HG03342 (cell line): ENCODE measurements at regions not wholly inside any gene's neighbourhood (a gene's known extent, or its start where the extent isn't known, plus 50 kb on each side); places are given as distances from the start of the nearest gene placed in this dataset.

Source experiments
- ATAC-seq: cut with Tn5 transposase; IDR thresholded peaks from one replicate; pipeline ENCODE4 v1.9.1; 2021; ENCODE audit warnings: mild to moderate bottlenecking, moderate library complexity; ENCODE audit not compliant: unreplicated experiment

DNA sequence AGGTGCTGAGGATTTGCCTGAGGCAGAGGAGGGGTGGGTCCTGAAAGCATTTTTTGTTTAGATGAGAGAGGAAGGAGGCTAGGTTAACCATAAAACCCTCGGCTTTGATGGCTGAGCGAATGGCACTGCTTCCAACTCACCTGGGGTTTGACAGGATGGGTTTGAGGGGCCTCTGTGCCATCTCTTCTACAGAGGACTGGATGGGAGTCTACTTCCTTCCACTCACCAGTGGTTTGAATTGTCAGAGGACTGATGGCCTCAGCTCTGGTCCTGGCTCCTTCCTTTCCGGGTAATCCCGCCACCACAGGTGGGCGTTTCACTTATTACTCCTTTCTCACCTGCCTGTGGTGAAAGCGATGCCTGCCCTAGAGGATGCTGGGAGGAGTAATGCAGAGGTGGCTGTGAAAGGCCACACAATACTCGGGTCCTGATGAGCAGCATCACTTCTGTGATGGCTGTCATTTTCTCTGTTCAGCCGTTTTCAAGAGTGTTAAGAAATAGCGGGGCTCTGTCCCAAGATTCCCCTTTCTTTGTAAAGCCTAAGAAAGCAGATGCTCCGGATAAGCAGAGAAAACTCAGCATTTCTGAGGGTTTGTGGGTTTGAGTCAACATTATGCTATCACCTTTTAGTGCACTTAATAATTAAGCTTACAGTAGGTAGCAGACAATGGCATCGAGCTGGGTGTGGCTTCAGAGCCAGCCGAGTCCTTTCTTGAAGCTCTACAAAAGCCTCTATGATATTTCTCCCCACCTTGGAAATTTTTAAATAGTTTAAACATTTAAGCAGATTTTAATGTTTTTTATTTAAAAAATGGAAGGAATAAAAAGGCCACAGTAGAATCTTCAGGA, 220.7 kb downstream of the HLX start:
- no peak for ATAC-seq

DNA sequence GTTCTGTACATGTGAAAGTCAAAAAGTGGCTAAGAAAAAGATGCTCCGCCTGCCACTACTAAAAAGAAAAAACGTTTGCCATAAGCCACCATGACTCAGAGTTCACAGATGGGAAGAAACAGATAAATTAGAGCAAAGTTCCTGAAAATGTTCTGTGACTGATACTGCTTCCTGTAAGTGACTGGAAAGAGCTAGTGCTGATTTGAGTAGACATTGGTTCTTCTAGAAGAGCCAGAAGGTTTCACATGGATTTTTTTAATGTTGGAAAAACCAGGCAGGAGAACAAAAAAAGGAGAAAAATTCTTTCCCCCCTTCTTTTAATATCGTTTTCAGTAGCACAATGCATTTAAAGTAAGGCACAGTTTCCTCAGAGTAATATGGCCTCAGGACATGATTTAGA, 221.4 kb downstream of the HLX start:
- ATAC-seq, result no peak

GRCh38 chr1:221101807-221102605, 222.8 kb downstream of the HLX start:
- no peak for ATAC-seq

GRCh38 chr1:221104596-221104995, 225.4 kb downstream of the HLX start:
- no peak for ATAC-seq

GRCh38 chr1:221105578-221105977, 226.3 kb downstream of the HLX start:
- no peak for ATAC-seq

DNA sequence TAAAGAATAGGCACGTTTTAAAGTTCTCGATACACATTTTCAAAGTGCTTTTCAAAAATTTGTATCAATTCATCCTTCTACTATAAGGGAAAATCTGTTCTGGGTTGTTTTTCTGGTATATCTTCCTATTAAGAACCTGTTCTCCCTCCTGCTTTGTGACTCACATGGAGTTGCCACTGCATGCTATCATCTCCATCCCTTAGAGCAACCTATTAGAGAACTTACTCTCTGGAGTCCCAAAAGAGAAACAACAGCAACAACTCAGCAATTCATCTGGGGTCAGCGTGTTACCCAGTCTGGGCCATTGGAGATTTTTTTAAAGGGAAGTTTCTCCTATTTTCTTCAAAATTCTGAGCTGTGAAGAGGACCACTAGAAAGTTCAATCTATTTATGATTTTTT, 227.4 kb downstream of the HLX start:
- ATAC-seq, result no peak

GRCh38 chr1:221109930-221110329, 230.7 kb downstream of the HLX start:
- no peak for ATAC-seq

DNA sequence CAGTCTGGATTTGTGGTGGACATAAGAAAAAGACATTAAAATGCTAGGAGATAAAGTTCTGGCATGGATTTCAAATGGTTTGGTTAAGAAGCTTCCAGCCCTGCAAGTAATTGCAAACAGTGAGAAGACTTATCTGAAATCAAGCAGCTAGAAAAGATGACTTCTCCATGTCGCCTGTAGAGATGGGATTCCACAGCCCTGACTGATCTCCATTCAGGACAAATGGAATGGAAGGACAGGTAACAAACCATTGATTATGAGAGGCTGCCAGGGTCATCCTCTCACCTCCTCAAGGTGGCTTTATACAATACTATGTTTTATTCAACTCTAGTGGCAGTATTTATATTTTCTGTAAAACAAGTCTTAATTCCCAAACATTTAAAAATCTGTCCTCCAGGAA, 237.9 kb downstream of the HLX start:
- ATAC-seq, result no peak

DNA sequence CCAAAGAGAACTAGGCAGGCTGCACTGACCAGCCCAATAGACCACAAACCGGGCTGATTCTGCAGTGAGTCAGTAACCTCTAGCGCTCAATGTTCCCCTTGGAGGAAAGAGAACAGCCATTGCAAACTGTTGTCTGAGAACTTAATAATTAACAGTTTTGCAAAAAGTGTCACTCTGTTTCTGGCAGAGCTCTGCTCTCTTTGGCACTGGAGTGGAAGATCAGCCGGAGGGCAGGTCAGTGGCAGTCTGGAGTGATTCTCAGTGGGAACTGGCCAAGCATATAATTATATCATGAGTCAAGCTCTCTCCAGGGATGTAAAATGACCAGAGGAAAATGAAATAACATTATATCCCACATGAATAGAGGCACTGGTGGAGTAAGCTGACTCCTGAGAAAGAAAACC, 238.3 kb downstream of the HLX start:
- ATAC-seq, result no peak

- ATAC-seq, result no peak
Measured at GRCh38 chr1:221118176-221118937, 239.1 kb downstream of the HLX start.

DNA sequence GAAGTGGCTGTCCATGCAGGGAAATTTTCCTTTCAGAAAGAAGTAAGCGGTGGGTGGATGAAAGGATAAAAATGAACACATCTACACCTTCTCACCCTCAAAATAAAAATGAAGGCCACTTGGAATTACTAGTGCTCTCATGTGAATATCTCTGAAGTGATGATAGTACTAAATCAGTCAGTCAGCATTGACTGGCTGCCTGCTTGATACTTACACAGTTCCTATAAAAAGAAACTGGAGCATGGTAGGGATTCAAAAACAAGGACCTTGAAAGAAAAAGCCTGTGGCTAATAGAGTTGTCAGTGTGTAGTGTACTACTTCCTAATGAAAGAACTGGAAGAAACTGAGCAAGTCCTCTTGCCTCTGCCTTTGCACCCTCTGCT, 239.7 kb downstream of the HLX start:
- no peak for ATAC-seq

GRCh38 chr1:221122501-221122900, 243.3 kb downstream of the HLX start:
- ATAC-seq, result no peak

- no peak for ATAC-seq
Measured at GRCh38 chr1:221125976-221126375, 246.7 kb downstream of the HLX start.

DNA sequence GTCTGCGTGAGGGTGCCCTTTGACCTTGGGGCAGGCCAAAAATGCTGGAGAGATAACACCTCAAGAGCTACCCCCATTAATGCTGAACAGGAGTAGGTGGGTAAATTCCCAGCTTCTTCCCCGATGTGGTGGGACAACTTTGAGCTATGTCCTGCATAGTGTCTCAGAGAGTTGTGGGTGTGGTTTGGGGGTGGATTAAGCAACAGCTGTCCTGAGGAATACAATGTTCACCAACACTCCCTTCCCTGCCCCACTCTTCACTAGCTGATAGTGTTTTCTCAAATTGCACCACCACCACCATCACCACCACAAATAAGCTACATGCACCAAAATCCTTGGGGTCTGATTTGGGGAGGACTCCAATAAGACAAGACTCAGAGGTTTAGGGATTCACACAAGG, 258.4 kb downstream of the HLX start:
- ATAC-seq, result no peak

DNA sequence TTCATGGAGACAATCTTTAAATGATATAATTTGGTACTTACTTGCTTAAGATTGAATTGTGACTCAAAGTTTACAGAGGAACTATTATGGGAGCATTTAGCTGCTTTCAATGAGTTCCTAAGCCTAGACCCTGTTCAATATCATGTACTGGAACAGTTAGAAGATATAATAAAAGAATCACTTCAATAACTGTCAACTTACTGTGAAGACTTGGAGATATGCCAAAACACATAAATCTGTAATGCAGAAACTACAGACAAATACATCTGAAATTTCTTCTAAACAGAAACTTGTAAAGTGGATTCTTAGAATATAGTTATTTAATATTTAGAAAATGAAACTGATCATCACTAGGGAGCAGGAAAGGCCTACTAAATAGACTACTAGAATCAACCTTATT, 259.3 kb downstream of the HLX start:
- ATAC-seq, result no peak

GRCh38 chr1:221139991-221140390, 260.7 kb downstream of the HLX start:
- ATAC-seq, result no peak

DNA sequence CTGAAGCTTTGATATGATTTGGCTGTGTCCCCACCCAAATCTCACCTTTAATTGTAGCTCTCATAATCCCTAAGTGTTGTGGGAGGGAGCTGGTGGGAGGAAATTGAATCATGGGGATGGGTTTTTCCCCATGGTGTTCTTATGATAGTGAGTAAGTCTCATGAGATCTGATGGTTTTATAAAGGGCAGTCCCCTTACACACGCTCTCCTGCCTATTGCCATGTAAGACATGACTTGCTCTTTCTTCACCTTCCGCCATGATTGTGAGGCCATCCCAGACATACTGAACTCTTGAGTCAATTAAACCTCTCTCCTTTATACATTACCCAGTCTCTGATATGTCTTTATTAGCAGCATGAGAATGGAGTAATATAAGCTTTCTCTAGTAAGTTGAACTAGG, 261.9 kb downstream of the HLX start:
- no peak for ATAC-seq

DNA sequence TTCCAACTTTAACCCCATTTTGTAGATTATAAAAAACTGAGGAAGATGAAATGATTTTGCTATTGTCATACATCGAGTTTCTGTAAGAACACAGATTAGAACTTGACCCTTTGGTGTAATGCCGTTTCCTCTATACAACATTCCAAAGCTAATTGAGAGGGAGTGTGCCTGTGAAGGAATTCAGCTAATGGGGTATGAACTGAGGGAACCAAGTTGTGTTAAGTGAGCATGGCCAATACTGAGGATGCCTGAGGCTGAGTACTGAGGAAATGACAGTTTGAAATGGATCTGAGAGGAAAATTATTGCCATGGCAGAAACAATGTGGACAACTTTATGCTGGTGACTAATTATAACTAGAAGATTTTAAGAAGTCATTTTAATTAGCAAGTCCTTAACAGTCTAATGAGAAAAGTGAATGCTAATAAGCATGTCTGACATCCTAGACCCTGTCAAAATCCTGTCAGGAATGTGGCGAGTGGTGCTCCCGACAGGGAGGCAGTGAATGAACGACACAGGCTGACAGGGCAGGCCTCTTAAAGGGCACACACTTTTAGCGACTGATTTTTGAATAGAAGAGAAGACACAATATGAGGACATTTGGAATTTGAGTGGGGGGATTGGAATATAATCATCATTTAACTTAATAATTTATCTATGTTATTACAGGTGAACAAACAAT, 262.5 kb downstream of the HLX start:
- no peak for ATAC-seq

DNA sequence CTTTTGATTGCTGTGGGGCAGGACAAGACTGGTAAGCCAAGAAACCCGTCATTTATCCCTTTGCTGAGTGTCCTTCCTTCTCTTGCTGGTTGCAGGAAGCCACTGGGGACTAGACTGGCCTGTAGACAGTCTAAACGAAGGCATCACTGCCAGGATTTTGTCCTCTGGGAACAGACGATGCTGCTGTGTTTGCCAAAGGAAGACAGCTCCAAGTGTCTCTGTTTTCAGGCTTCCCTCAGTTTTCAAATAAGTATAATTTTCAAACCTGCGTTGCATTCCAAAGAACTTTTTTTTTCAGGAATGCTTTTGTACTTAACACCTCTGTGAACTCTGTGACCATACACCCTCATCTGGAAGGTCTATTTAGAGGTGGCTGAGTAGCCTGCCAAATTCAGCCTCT, 269.4 kb downstream of the HLX start:
- no peak for ATAC-seq

- ATAC-seq, result no peak
Measured at GRCh38 chr1:221149111-221149510, 269.9 kb downstream of the HLX start.

- ATAC-seq, result no peak
Measured at GRCh38 chr1:221149555-221150075, 270.4 kb downstream of the HLX start.
